ENCODE measurements at regions not wholly inside any gene's neighbourhood (a gene's known extent, or its start where the extent isn't known, plus 50 kb on each side); places are given as distances from the start of the nearest gene placed in this dataset.

DNA sequence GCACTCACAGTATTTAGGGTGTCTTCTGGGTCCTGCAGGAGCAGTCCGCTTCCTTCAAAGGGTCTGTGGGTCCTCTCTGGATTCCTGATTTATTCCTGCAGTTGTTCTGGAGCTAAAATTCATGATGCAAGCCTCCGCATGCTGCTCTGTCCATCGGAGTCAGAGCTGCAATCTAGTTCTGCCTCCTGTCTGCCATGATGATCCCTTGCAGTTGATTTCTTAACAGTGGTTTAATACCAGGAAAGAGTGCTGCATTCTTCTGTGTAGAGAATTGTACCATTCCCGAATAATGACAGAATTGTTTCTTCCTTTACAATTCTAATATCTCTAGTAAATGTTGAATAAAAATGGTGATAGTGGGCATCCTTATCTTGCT, 72.0 kb upstream of the B3GAT2 start:
- TF ChIP-seq POLR2AphosphoS5 (IDR thresholded peaks at IDR 0.05), result no peak
- TF ChIP-seq, protein P1, sequence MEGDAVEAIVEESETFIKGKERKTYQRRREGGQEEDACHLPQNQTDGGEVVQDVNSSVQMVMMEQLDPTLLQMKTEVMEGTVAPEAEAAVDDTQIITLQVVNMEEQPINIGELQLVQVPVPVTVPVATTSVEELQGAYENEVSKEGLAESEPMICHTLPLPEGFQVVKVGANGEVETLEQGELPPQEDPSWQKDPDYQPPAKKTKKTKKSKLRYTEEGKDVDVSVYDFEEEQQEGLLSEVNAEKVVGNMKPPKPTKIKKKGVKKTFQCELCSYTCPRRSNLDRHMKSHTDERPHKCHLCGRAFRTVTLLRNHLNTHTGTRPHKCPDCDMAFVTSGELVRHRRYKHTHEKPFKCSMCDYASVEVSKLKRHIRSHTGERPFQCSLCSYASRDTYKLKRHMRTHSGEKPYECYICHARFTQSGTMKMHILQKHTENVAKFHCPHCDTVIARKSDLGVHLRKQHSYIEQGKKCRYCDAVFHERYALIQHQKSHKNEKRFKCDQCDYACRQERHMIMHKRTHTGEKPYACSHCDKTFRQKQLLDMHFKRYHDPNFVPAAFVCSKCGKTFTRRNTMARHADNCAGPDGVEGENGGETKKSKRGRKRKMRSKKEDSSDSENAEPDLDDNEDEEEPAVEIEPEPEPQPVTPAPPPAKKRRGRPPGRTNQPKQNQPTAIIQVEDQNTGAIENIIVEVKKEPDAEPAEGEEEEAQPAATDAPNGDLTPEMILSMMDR (IDR thresholded peaks at IDR 0.05), result no peak
- TF ChIP-seq EP300 (IDR thresholded peaks at IDR 0.05; ENCODE audit: low read depth), result no peak
- no peak for TF ChIP-seq POLR2A (IDR thresholded peaks at IDR 0.05)
- Histone ChIP-seq H3K9me3 (no peaks in the 10 kb centered on the region), H3K36me3 (no peaks in the 10 kb centered on the region), H3K27me3 (no peaks in the 10 kb centered on the region), H3K4me1 (no peaks in the 10 kb centered on the region), H3K27ac (no peak overlapping the region), H3K4me3 (no peak overlapping the region)
- 92% methylated on average over 4 of the region's 4 CpGs; no CpG with 5 or more reads in 1 of the 2 donors for WGBS, 2 donors (ENCODE audit: low coverage in 1 of 2)
- DNase-seq, result no peak
- intact Hi-C loops (cut with DNase I; ENCODE audit: low total_unique reads) (no loop called here), in situ Hi-C loops (cut with MboI; ENCODE audit: low pct_ligation_motif_present in 1 of 4, low pct_unique_long_range_greater_than_20kb in 1 of 4, low sequenced_read_pairs in 3 of 4) (loop anchor here in 1 of 4 donors (25.0 kb wide), 1 partner anchor 308 kb away; no protein-coding TSS in a partner anchor)

DNA sequence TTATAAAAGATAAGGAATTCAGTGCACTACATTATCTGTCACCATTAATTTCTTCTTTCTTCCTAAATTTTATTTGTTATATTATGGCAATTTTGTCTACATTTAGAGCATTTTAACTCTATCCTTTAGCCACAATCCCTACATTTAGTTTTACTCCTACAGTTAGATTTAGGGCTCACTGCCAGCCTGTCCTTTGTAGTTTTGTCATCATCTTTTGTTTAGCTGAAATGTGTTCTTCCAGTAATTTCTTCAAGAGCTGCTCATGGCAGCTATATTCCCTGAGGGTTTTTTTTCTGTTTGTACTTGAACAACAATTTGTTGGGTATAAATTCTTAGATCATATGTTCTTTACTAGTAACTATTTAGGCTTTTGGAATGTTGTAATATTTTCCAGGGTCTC, 72.7 kb upstream of the B3GAT2 start:
- Histone ChIP-seq H3K4me1 (no peaks in the 10 kb centered on the region), H3K9me3 (no peaks in the 10 kb centered on the region), H3K27ac (no peak overlapping the region), H3K27me3 (no peaks in the 10 kb centered on the region), H3K4me3 (no peak overlapping the region), H3K36me3 (no peaks in the 10 kb centered on the region)
- TF ChIP-seq, protein P1 (IDR thresholded peaks at IDR 0.05), result no peak
- TF ChIP-seq POLR2A (IDR thresholded peaks at IDR 0.05) (no peak), POLR2AphosphoS5 (IDR thresholded peaks at IDR 0.05) (no peak)
- DNase-seq, result no peak
- in situ Hi-C loops (cut with MboI; ENCODE audit: low pct_ligation_motif_present in 1 of 4, low pct_unique_long_range_greater_than_20kb in 1 of 4, low sequenced_read_pairs in 3 of 4) (loop anchor here in 1 of 4 donors (25.0 kb wide), 1 partner anchor 308 kb away; no protein-coding TSS in a partner anchor), intact Hi-C loops (cut with DNase I; ENCODE audit: low total_unique reads) (no loop called here)

DNA sequence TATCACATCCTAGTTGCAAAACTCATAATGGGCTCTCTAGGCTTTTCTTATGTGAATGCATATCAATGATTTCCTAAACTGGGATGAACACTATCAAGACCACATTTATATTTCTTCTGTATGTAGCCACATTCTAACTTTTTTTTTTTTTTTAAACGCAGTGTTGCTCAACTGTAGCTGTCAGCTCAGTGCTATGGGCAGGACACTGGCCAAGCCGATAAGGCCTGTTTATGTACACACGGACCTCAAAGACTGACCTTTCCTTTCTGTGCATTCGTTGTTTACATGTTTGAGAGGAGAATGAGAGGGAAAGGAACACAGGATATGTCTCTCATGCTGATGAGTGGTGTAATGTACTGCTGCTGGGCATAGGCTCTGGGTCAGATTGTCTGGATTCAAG, 75.1 kb upstream of the B3GAT2 start:
- Histone ChIP-seq H3K4me3 (no peak overlapping the region), H3K27me3 (no peaks in the 10 kb centered on the region), H3K9me3 (no peaks in the 10 kb centered on the region), H3K36me3 (no peaks in the 10 kb centered on the region), H3K27ac (no peak overlapping the region), H3K4me1 (no peaks in the 10 kb centered on the region)
- no peak for DNase-seq
- intact Hi-C loops (cut with DNase I; ENCODE audit: low total_unique reads) (no loop called here), in situ Hi-C loops (cut with MboI; ENCODE audit: low pct_ligation_motif_present in 1 of 4, low pct_unique_long_range_greater_than_20kb in 1 of 4, low sequenced_read_pairs in 3 of 4) (loop anchor here in 1 of 4 donors (25.0 kb wide), 1 partner anchor 305 kb away; no protein-coding TSS in a partner anchor)
- TF ChIP-seq POLR2AphosphoS5 (IDR thresholded peaks at IDR 0.05) (no peak), POLR2A (IDR thresholded peaks at IDR 0.05) (no peak), EP300 (IDR thresholded peaks at IDR 0.05; ENCODE audit: low read depth) (no peak)
- TF ChIP-seq, protein P1 (IDR thresholded peaks at IDR 0.05), result no peak
- 36 to 56% methylated on average over 4 of the region's 4 CpGs for WGBS, 2 donors (ENCODE audit: low coverage in 1 of 2)

DNA sequence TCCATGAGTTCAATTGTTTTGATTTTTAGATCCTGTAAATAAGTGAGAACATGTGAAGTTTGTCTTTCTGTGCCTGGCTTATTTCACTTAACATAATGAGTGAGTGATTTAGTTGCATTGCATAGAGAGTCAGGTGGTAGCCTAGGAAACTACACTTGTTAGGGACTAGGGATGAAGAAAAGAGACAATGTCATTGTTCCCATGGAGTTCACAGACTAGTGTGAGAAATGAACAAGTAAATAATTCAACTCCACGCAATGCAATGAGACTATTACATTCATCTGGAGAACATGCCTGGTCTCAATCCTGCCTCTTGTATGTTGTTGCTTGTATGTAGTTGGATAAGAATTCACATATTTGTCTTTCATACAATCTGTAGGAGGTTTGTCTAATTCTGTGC, 76.3 kb upstream of the B3GAT2 start:
- H3K4me3 ChIP-seq, result no peak overlapping the region
- intact Hi-C loops (cut with DNase I; ENCODE audit: low total_unique reads) (no loop called here), in situ Hi-C loops (cut with MboI; ENCODE audit: low pct_ligation_motif_present in 1 of 4, low pct_unique_long_range_greater_than_20kb in 1 of 4, low sequenced_read_pairs in 3 of 4) (loop anchor here in 1 of 4 donors (25.0 kb wide), 1 partner anchor 304 kb away; no protein-coding TSS in a partner anchor)
- TF ChIP-seq, protein P1 (IDR thresholded peaks at IDR 0.05), result no peak
- TF ChIP-seq POLR2AphosphoS5 (IDR thresholded peaks at IDR 0.05), result no peak
- no peak for TF ChIP-seq EP300 (IDR thresholded peaks at IDR 0.05; ENCODE audit: low read depth)
- no peak for TF ChIP-seq POLR2A (IDR thresholded peaks at IDR 0.05)
- H3K27me3 ChIP-seq, result no peaks in the 10 kb centered on the region
- H3K4me1 ChIP-seq, result no peaks in the 10 kb centered on the region
- no peak overlapping the region for H3K27ac ChIP-seq
- H3K36me3 ChIP-seq, result no peaks in the 10 kb centered on the region
- WGBS, 2 donors (ENCODE audit: low coverage in 1 of 2), result 81 to 100% methylated on average over 1 of the region's 1 CpG
- no peaks in the 10 kb centered on the region for H3K9me3 ChIP-seq
- DNase-seq, result no peak

Data from transverse colon (tissue), 4 donors.